HG03103 (cell line): ENCODE measurements at regions not wholly inside any gene's neighbourhood (a gene's known extent, or its start where the extent isn't known, plus 50 kb on each side); places are given as distances from the start of the nearest gene placed in this dataset.

ENCODE experiments used
- ATAC-seq: cut with Tn5 transposase; IDR thresholded peaks from one replicate; pipeline ENCODE4 v1.9.1; 2021; ENCODE audit warnings: low read depth; ENCODE audit not compliant: unreplicated experiment

DNA sequence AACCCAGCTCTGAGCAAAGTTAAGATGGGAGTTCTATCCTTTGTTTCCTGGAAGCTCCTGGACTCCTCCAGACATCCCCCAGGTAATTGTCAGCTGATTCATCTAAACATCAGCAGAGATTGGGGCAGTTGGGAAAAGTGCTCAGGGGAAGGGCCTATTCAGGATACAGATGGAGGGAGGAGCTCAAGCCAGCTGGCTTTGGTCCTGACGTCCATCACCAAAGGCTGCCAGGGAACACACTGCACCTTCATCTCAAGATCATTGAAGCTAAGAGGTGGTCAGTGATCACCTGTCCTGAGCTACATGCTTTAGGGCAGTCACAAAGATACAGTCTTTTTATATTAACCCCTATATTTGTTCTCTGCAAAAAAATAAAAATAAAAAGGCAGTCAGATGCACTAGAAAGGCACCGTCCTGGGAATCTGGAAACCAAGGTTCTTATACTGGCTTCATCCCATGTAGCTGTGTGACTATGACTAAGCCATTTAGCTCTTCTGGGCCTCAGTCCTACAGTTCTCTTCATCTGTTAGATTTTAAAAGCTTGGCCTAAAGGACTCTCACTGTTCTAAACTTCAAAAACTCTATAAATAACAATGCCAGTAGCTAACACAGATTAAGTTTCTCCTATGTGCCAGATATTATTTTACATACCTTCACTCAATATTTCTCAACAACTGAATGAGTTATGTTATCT lies 446.5 kb downstream of the BCL11A start:
- ATAC-seq: no peak

GRCh38 chr2:60105906-60106305 lies 447.5 kb downstream of the BCL11A start:
- no peak for ATAC-seq

DNA sequence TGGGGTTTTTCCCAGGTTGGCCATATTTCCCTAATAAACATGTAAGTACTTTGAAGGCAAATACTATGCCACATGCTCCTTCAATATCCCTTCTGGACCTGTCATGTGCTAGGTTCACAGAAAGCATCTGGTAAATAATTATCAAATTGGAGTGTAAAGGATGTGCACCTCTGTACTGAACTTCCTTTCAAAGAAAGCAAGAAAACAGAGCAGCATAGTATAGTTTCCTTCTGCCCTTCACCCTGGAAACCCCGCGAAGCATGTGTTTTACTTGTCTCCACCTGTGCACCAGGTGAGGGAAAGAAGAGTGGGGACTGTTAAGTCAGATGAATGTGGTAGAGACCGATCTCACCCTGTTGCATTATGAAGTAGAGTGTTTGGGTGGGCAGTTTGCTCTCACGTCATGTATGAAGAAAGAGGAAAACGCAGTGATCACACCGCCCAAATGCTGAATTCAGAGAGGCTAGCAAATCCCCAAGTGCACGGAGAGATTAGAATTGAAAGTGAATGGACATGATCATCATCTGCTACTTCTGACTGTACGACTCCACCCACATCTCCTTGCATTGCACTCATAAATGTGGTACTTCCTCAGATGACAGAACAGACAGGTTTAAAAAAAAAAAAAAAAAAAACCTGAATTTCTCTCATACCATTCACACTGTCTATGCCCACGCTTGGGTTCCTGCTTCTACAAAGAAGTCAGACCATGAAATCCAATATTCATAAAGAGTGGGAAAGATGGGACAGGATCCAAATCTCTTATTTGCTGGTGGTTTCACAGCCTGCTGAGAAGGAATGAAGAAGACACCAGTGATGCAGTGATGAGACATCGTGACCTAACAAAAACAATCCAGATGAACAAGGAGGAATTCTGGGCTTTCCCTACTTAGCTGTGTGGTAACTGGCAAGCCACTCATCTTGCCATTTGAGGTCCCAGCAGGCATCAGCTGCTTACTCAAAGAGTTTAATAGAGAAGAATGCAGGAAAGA lies 448.6 kb downstream of the BCL11A start:
- ATAC-seq: no peak

GRCh38 chr2:60100034-60100433 lies 453.4 kb downstream of the BCL11A start:
- ATAC-seq: no peak

DNA sequence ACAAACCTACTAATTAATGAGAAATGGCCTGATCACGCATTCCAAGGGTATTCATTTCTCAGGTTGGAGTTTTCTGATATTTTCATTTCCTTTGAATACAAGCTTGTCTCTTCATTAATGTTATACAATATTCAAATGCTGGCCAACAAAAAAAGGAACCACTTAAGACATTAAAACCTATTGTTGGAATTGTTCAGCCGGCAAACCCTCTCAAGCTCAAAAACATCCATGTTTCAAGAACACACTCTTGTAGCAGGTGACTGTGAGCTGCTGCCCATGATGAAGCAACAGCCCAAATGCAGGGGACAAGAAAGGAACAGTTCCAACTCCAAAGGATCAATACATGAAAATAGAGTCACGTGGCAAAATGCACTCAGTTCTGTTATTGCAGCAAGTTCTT lies 454.5 kb downstream of the BCL11A start:
- ATAC-seq: no peak

GRCh38 chr2:60097298-60097697 lies 456.2 kb downstream of the BCL11A start:
- no peak for ATAC-seq

- ATAC-seq: no peak
Measured at GRCh38 chr2:60096556-60096955, 456.9 kb downstream of the BCL11A start.

DNA sequence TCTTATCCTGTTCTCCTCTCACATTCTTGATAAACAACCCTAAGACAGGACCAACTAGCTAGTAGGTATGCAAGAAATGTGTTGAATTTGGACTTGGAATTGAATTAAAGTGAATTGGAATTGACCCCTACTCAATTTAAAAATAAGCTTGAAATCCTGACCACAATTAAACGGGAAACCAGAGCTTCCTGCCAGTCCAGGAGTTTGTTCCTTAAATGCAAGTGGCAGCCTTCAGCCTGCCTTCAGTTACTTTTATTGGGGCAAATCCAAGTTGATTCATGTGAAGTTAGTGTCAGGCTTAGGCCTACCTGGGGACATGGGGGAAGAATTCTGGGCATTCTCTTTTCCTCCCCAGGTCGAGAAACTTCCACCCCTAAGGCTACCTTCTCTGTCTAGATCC lies 457.6 kb downstream of the BCL11A start:
- ATAC-seq: no peak

DNA sequence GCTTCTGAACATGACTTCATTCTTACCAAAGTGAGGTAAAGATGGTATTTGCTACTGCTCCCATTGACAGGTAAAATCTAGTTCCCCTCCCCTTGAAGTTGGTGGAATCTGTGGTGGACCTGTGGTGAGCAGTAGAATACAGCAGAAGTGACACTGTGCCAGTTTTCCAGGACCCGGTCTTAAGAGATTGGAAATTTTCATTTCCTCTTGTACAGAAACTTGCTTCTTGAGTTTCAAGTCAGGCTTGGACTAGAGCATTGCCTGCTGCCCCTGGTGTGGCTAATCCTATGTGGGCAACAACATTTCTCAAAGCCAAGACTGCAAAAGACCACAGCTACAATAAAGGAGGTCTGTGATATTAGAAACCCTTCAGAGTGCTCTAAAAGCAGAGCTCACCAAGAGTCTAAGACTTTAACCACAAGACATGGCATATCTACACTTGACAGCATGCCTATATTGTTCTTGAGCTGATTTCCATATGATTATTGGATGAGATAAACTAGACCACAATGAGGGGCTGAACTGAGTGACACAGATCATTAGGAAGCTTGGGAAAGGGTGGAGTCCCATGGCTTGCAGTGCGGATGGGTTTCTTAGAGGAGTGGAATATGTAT lies 458.1 kb downstream of the BCL11A start:
- ATAC-seq: no peak

DNA sequence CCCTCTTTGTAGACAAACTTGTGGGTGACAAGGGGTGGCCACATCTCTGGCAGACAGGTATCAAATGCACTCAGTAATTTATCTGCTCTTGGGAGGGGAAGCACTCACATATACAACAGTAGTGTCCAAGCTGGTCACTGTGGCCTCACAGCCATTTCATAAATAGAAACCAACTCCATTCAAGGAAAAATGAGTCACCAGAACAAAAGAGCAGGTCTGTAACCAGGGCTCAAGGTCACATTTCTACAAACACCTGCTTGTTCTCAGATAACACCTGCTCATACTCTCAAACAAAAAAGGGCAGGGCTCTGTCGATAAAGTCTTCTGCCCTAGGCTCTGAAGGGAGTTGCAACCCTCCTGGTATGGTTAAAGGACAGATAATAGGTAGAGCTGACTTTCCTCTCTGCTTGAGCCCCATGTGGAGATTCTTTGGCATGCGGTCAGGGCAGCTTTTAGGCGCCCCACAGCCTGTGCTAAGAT lies 459.0 kb downstream of the BCL11A start:
- ATAC-seq: no peak

- no peak for ATAC-seq
Measured at GRCh38 chr2:60092781-60093180, 460.7 kb downstream of the BCL11A start.

DNA sequence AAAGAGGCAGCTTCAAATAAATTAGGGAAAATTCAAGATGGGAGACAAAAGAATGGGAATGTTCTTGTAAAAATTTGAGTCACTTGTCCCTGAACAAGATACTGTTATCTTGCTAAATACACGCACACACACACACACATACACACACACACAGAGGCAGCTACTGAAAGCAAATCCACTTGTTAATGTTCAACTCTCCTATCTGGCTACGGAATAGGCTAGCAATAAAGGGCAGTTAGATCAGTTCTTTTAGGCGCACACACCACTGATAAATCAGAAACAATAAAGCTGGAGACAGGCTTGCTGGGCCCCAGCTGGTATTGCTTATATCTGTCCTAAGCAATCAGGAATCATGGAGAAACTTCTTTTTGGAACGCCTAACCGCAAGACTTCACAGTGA lies 461.6 kb downstream of the BCL11A start:
- no peak for ATAC-seq

- no peak for ATAC-seq
Measured at GRCh38 chr2:60091266-60091665, 462.2 kb downstream of the BCL11A start.

- no peak for ATAC-seq
Measured at GRCh38 chr2:60079562-60079961, 473.9 kb downstream of the BCL11A start.

- ATAC-seq: no peak
Measured at GRCh38 chr2:60075048-60075447, 478.4 kb downstream of the BCL11A start.

DNA sequence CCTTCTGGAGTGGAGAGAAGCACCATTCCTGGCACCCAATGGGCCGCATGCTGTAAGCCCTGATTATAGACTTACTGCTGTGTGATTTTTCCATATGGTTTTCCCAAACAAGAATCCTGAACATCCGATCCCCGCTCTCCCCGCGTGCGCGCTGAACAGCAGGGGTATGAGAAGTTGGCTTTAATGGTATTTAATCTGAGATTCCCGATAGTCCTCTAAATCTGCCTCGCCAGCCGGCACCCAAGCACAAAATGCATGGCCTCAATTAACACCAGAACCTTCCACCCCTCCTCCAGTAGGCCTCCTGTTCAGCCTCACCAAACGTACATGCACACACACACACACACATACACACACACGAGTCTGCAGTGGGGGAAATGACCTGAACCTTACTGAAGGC lies 480.3 kb downstream of the BCL11A start:
- ATAC-seq: no peak

DNA sequence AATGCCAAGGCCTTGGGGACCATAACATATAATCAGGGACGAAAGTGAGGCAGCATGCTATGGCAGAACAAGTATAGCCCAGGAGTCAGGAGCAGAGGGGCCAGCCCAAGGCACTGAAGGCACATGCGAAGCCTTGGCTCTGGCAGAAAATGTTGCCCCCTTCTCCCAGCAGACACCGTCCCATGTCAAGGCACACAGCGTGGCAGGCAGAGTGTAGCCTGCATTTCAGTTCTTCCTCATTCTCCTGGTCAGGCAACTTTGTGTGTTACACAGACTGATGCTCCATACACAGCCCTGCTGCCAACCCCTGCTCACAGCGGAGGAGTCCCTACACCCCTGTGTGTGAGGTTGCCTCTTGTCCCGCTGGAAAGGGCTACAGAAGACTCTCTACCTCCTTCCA lies 480.8 kb downstream of the BCL11A start:
- no peak for ATAC-seq

- no peak for ATAC-seq
Measured at GRCh38 chr2:60071490-60071831, 482.0 kb downstream of the BCL11A start.

GRCh38 chr2:60070736-60071489 lies 482.5 kb downstream of the BCL11A start:
- ATAC-seq: no peak

GRCh38 chr2:60070196-60070595 lies 483.3 kb downstream of the BCL11A start:
- no peak for ATAC-seq

DNA sequence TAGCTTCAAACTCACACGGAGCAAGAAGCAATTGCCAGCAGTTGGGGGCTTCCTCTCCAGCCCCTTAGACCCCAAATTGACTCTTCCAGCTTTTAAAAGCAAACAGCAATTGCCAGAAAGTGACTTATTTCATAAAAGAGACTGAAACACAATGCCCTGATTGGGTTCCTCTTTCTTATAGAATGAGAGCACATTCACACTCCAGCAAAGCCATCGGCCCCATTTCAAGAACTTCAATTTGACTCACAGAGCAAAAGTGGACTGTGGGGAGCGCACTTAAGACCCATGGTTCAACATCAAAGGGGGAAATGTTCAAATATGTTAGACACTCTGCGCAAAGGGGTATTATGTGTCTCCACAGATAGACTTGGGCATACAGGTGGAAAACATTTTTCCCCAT lies 484.7 kb downstream of the BCL11A start:
- no peak for ATAC-seq
